GM20000 (cell line): ENCODE measurements at regions not wholly inside any gene's neighbourhood (a gene's known extent, or its start where the extent isn't known, plus 50 kb on each side); places are given as distances from the start of the nearest gene placed in this dataset.

Experiments
- DNase-seq: peaks from one replicate; pipeline ENCODE4 v3.0.0; 2012; ENCODE audit warnings: low spot score
- TF ChIP-seq, protein P1 (sequence below): IDR thresholded peaks from 2 replicates; pipeline ENCODE4 v1.5.1; 2012; ENCODE audit warnings: mild to moderate bottlenecking, control low read depth; ENCODE audit errors: extremely low read depth, missing control alignments

DNA sequence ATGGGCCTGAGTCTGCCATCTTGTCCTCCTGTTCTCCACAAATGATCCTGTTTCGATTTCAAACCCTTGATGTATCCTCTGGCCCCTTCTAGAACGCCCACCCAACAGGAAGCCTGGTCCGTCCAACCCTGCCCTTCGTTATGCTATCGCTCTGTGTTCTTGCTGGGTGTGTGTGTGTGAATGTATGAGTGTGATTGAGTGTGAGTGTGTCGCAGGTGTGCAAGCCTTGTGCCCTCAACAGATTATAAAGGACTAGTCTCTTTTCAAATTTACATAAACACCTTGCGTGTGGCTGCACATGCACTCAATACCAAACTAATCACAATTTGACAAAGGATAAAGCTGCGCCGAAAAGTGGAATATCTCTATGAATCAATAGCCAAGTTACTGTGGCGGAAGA lies 149.5 kb upstream of the SALL3 start:
- DNase-seq: no peak
- TF ChIP-seq, protein P1, sequence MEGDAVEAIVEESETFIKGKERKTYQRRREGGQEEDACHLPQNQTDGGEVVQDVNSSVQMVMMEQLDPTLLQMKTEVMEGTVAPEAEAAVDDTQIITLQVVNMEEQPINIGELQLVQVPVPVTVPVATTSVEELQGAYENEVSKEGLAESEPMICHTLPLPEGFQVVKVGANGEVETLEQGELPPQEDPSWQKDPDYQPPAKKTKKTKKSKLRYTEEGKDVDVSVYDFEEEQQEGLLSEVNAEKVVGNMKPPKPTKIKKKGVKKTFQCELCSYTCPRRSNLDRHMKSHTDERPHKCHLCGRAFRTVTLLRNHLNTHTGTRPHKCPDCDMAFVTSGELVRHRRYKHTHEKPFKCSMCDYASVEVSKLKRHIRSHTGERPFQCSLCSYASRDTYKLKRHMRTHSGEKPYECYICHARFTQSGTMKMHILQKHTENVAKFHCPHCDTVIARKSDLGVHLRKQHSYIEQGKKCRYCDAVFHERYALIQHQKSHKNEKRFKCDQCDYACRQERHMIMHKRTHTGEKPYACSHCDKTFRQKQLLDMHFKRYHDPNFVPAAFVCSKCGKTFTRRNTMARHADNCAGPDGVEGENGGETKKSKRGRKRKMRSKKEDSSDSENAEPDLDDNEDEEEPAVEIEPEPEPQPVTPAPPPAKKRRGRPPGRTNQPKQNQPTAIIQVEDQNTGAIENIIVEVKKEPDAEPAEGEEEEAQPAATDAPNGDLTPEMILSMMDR: no peak

DNA sequence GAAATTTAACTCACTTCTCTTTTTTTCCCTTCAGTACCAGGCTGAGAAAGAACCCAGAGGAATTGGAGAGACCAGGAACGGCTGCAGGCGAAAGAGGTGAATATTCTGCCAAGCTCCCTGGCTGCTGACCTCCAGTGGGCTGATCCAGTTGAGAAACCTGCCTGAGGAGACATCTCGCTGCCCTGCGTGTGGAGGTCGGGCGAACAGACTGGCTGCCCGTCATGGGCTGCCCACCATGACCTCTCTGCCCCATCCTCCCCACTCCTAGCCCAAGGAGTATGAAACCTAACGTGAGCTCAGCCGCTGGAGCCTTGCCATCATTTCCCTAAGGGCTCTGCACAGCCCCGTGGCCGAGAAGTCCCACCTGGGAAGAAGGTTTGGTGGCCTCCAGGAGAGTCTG lies 148.8 kb upstream of the SALL3 start:
- DNase-seq: no peak
- TF ChIP-seq, protein P1: no peak

DNA sequence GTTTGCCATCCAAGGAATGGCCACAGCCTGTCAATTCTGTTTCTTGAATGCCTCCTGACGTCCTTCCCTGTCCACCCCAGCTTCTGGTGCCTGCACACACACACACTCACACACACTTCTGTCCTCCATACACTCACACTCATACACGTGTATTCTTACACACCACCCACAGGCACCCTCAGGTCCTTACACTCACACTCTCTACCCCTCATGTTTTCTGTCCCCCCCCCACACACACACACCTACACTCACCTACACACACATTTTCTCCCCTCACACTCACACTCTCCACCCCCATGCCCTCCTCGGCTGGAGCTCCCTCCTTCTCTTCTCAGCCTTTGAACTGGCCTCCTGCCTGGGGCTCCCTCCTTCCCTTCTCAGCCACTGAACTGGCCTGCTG lies 148.0 kb upstream of the SALL3 start:
- TF ChIP-seq, protein P1: no peak
- no peak for DNase-seq

DNA sequence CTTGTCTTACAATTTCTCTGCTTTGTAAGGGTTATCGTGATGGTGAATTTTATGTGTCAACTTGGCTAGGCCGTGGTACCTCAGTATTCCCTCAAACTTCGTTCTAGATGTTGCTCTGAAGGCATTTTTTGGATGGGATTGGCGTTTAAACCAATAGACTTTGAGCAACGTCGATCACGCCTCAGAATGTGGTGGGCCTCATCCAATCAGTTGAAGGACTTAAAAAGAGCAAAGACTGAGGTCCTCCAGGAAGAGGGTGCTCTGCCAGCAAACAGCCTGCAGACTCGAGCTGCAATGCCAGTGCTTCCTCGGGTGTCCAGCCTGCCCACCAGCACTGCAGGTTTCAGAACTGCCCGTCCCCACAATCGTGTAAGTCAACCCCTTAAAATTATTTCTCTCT lies 145.8 kb upstream of the SALL3 start:
- TF ChIP-seq, protein P1: no peak
- DNase-seq: no peak

DNA sequence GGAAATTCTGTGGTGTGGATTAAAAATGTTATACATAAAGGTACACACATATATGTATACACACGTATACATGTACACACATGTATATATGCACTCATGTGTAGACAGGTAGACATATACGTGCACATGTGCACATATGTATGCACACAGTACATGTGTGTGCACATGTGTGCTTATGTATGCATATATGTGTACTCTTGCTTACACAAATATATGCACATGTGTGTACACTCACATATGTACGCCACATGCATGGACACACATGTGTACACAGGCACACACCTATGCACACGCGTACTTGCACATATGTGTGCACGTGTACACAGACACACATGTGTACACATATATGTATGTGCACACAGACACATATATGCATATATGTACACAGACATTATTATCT lies 142.8 kb upstream of the SALL3 start:
- no peak for DNase-seq
- TF ChIP-seq, protein P1: no peak

DNA sequence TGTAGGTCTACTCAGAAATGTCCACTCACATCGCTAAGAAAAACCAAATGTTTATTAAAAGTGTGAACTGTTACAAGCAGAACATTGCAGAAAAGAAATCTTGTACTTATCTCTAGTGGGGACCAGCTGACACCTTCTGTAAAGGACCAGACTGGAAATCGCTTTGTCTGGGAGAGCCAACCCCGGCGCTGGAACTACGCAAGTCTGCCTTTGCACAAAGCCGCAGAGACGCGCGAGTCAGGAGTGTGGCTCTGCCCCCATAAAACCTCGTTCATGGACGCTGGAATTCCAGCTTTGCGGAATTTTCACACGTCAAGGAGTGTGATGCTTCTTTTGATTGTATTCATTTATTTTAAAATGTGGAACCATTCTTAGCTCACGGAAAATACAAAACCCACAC lies 141.9 kb upstream of the SALL3 start:
- no peak for DNase-seq
- TF ChIP-seq, protein P1: no peak

DNA sequence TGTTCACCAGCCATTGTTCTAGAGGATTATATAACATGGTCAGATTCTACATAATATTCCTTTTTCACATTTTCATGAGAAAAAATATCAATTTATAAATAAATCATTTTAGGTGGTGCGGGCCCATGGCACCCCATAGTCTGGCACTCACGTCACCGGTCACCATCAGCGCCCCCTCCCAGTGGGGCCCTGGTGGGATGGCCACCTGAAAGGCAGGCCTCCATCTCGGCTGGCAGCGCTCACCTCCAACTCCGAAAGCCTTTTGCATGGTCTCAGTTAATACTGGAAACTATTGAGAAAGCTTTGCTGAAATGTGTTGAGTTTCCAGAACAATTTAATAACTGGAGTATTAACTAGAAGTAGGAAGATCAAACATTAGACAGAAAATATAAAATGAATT lies 141.4 kb upstream of the SALL3 start:
- no peak for DNase-seq
- TF ChIP-seq, protein P1: no peak
